RWPE1 (cell line): ENCODE measurements at regions not wholly inside any gene's neighbourhood (a gene's known extent, or its start where the extent isn't known, plus 50 kb on each side); places are given as distances from the start of the nearest gene placed in this dataset.

Experiments
- CTCF ChIA-PET: fragments of 350-600 bp; sonication (Branson Sonifier 250); formaldehyde crosslinking; extraction: SDS; loops from one replicate; lab custom pipeline; 2021; lab: Yijun Ruan, JAX
- POLR2A ChIA-PET: fragments of 400-600 bp; formaldehyde crosslinking; extraction: SDS; loops from one replicate; lab custom pipeline; 2020; ENCODE audit warnings: antibody characterized with exemption; ENCODE audit not compliant: low non-redundant PET; lab: Yijun Ruan, JAX
- DNase-seq: peaks from one replicate; pipeline ENCODE4 v3.0.0; 2012; ENCODE audit warnings: low spot score
- H3K27ac ChIP-seq: fragments of 450-650 bp; 2 replicates; pipeline ENCODE4 v1.5.1; 2017
- TF ChIP-seq, protein P1 (sequence below): fragments of 450-650 bp; conservative IDR thresholded peaks from 2 replicates; pipeline ENCODE4 v1.5.1; 2017; ENCODE audit warnings: low read depth, mild to moderate bottlenecking

- no peak for DNase-seq
- ChIA-PET CTCF (interaction anchor here (0.7 kb wide), 1 partner anchor 37 kb away, joined by 4 read pairs; no protein-coding TSS in a partner anchor), POLR2A (no interaction called here)
- TF ChIP-seq, protein P1, sequence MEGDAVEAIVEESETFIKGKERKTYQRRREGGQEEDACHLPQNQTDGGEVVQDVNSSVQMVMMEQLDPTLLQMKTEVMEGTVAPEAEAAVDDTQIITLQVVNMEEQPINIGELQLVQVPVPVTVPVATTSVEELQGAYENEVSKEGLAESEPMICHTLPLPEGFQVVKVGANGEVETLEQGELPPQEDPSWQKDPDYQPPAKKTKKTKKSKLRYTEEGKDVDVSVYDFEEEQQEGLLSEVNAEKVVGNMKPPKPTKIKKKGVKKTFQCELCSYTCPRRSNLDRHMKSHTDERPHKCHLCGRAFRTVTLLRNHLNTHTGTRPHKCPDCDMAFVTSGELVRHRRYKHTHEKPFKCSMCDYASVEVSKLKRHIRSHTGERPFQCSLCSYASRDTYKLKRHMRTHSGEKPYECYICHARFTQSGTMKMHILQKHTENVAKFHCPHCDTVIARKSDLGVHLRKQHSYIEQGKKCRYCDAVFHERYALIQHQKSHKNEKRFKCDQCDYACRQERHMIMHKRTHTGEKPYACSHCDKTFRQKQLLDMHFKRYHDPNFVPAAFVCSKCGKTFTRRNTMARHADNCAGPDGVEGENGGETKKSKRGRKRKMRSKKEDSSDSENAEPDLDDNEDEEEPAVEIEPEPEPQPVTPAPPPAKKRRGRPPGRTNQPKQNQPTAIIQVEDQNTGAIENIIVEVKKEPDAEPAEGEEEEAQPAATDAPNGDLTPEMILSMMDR = no peak
- H3K27ac ChIP-seq = no peak overlapping the region
These were observed 325.3 kb upstream of the RND3 start for GRCh38 chr2:150812664-150813367.

- CTCF ChIA-PET = interaction anchor here (0.7 kb wide), 1 partner anchor 36 kb away, joined by 4 read pairs; no protein-coding TSS in a partner anchor
- POLR2A ChIA-PET = no interaction called here
These were observed 324.6 kb upstream of the RND3 start for GRCh38 chr2:150812066-150812465.

GRCh38 chr2:150811259-150811855, 323.9 kb upstream of the RND3 start:
- no peak for DNase-seq
- no peak overlapping the region for H3K27ac ChIP-seq
- ChIA-PET POLR2A (no interaction called here), CTCF (no interaction called here)
- TF ChIP-seq, protein P1 = no peak

More at GRCh38 chr2:150812066-150812465, 324.6 kb upstream of the RND3 start:
- TF ChIP-seq, protein P1 = no peak
- DNase-seq = no peak
- H3K27ac ChIP-seq = no peak overlapping the region

GRCh38 chr2:150809103-150809502, 321.6 kb upstream of the RND3 start:
- H3K27ac ChIP-seq = no peak overlapping the region
- no peak for DNase-seq
- TF ChIP-seq, protein P1 = no peak
- POLR2A ChIA-PET = no interaction called here
- CTCF ChIA-PET = no interaction called here

DNA sequence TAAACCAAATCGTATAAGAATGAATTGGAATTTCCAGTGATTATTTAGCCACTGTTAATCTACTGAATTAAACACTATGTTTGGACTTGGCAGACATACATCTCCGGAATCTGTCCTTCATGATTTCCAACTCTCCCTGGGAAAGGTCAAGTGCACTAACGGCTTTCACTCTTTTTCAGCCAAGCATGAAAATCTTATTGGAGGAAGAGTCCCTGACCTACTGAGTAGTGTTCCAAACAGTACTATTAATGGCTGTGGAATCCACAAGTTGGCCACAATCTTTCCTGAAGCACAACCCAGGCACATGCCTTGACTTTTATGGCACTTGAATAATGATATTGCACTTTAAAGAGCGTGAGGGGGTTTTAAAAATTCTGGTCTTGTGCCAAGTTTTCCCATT, 318.9 kb upstream of the RND3 start:
- H3K27ac ChIP-seq = no peak overlapping the region
- no peak for DNase-seq
- POLR2A ChIA-PET = no interaction called here
- CTCF ChIA-PET = no interaction called here
- TF ChIP-seq, protein P1 = no peak

DNA sequence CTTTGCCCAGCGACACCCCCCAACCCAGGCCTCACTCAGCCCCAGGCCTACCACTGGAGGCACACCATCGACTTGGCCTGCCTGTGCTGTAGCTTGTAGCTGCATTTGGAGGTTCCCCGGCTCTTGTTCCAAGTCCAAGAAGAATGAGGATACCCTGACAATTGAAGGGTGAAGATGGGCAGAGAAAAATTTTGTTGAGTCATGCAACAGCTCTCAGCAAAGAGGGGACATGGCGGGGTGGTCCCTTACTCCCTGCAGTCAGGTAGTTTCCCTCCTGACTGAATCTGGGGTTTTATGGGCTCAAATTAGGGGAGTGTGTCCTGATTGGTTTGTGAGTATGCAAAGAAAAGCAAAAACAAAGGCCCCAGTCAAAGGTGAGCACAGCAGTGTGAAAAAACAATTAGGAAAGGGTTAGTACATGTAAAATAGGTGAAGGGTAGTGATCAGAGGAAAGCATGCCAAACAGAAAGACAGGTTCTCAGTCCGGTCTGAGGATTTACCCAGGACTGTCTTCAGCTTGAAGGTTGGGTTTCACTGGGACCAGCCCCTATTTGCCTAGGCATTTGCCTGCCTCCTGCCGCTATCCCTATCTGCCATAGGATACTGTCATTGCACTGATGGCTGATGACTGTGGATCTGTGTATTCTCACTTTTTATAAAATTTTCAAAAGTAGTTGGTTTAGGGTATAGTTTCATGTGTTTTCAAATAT, 316.4 kb upstream of the RND3 start:
- POLR2A ChIA-PET = no interaction called here
- TF ChIP-seq, protein P1 = no peak
- CTCF ChIA-PET = no interaction called here

More for the DNA sequence above, 316.4 kb upstream of the RND3 start:
- DNase-seq = no peak
- H3K27ac ChIP-seq = no peak overlapping the region
